Superior temporal gyrus (tissue), 1 donor: ENCODE measurements at regions not wholly inside any gene's neighbourhood (a gene's known extent, or its start where the extent isn't known, plus 50 kb on each side); places are given as distances from the start of the nearest gene placed in this dataset.
"Not testable (repeated sequence)": the region's sequence is repeated elsewhere in the genome, so short reads cannot be mapped to it uniquely, and the experiment has no call there.

ENCODE experiments used
- DNase-seq: peaks from one replicate; pipeline ENCODE4 v3.0.0-alpha.2; 2016; ENCODE audit errors: extremely low spot score

DNA sequence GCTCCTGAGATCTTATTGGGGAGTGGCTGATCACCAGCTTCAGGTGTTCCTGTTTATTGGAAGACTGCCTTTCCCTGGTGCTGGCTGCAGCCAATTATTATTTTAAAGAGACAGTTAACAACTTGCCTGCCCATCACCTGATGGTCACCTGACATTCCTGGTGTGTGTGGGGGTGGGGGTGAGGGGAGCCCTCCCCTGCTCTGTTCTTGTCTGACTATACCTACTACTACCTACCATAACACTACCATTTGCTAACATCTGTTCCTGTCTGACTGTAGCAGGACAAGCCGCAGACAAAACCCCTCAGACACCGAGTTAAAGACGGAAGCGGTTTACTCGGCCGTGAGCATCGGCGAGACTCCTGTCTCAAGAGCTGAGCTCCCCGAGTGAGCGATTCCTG, 54.9 kb upstream of the NBPF3 start:
- no peak for DNase-seq

DNA sequence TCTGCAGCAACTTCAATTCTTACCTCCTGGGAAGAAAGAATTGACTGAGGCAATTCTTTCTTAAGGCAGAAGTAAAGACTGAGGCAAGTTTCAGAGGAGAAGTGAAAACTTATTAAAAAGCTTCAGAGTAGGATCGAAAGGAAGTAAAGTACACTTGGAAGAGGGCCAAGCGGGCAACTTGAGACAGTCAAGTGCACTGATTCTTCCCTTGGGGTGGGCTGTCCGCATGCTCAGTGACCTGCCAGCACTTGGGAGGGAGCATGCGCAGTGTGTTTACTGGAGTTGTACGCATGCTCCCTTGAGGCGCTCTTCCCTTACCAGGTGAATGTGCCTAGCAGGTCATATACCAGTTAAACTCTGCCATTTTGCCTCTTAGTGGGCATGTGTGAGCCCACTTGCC, 55.3 kb upstream of the NBPF3 start:
- no peak for DNase-seq

DNA sequence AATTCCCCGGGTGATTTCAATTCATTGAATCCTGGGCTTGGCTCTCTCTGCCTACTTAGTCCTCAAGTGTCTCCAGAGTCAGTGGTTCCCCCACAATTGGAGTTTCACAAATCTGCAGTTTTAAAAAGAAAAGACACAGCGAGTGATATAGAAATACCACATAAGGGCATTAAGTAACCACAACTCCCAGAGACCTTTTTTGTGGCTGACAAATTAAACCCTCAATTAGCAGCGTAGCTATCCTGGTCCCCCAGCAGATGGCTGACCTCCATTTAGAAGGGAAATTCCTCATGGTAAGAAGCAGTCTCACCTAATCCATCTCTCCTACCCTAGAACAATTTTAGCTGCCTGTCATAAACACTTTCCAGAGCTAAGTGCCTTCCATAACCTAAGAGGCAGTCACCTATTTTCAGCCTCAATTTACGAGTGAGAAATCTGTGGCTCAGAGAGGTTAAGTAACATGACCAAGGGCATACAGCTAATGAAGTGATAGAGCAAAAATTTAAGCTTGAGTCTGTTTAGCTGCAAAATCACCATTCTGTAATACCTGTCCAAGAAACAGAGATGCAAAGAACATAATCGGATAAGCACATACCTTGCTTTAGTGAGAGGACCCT, 56.0 kb upstream of the NBPF3 start:
- DNase-seq, result no peak

DNA sequence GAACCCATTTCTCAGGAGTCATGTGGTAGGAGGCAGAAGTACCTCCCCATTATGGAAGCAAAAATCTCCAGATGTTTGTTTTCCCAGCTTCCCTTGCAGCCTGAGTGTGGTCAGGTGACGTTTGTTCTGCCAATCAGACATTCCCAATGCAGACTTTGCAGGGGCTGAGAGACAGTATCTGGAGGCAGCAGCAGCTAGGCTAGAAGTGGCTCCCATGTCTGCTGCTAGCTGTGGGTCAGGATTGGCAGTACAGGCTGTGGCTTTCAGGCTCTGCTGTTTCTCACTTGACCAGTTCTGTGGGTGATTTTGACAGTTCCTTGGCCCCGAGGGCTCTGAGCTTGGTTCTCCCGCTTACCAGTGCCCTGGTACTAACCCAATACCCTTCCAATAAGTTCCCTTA, 58.6 kb upstream of the NBPF3 start:
- no peak for DNase-seq

DNA sequence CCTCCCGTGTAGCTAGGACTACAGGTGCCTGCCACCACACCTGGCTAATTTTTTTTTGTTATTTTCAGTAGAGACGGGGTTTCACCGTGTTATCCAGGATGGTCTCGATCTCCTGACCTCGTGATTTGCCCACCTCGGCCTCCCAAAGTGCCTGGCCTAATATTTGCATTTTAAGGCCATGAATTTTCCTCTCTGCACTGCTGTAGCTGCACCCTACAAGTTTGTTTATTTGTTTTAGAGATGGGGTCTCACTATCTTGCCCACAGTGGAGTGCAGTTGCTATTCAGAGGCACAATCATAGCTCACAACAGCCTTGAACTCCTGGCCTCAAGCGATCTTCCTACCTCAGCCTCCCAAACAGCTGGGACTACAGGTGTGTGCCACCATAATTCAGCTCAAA, 59.8 kb upstream of the NBPF3 start:
- DNase-seq, result not testable (repeated sequence)

DNA sequence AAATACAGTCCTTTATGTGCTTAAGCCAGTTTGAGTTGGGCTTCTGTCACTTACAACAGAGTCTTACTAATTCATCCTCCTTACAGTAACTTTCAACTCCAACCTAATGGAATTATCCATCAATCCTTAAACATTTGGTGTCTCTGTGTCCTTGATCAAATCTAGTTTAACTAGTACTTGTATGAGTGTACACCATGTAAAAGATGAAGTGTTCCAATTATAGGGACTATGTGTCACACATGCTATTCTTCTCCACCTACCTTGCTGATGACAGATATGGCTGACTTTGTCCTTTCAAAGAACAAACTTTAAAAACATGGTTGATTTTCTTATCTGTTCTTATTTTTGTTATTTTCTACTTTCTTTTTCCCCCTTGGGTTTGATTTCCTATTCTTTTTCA, 60.4 kb upstream of the NBPF3 start:
- DNase-seq, result no peak

DNA sequence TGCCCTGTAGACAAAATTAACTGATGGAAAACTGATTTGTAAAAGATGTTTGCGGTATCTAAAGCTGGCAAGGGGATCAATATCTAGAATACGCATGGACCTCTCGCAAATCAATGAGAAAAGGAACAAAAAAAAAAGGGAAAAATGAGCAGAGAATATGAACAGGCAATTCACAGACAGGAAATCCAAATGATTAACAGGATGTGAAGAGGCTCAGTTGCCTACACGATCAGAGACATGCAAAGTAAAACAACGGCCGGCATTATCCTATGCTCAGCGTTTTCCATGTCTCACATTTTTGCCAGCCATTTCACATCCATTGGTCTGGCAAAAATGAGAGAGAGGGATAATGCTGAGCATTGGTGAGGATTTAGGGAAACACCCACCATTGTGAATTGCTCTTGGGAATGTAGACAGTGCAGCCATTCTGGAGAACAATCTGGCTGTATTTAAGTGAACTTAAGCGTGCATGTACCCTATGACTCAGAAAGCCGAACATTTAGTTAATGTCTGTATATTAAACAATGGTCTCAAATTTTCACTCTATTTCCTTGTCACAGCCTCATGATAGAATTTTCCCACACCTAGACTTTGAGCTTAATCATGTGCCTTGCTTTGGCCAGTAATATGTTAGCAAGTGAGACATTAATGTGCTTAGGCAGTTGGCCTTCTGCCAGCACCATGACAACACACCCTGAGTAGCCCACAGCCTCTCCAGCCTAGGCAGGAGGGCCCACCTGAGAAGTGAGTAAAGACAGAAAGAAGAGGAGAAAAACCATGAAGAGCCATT, 61.0 kb upstream of the NBPF3 start:
- no peak for DNase-seq

DNA sequence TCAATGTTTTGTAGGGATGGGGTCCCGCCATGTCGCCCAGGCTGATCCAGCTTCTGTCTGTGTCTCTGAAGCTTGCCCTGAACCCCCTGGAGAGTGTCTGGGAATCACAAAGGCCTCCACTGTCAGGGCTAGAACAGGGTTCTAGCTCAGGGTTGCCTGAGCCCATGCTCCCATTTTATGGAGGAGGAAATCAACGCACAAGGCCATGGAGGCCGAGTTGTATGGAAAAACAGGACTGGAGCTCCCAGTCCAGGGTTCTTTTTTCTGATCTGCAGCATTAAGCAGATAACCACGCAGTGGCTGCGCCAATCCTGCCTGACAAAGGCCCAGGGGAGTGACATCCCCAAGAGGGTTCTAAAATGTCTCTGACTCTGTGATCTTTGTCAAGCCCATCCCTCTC, 67.6 kb upstream of the NBPF3 start:
- DNase-seq, result no peak

DNA sequence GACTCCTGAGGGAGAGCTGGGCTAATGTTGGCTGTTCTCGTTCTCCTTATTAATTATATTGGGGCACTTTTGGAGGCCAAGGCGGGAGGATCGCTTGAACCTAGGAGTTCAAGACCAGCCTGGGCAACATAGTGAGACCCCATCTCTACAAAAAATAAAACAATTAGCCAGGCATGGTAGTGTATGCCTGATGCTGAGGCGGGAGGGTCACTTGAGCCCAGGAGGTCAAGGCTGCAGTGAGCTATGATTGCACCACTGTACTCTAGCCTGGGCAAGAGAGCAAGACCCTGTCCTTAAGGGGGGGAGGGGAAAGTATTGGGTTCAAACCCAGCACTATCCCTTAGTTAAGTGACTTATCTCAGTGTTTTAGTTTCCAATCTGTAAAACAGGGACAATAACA, 70.0 kb upstream of the NBPF3 start:
- no peak for DNase-seq

DNA sequence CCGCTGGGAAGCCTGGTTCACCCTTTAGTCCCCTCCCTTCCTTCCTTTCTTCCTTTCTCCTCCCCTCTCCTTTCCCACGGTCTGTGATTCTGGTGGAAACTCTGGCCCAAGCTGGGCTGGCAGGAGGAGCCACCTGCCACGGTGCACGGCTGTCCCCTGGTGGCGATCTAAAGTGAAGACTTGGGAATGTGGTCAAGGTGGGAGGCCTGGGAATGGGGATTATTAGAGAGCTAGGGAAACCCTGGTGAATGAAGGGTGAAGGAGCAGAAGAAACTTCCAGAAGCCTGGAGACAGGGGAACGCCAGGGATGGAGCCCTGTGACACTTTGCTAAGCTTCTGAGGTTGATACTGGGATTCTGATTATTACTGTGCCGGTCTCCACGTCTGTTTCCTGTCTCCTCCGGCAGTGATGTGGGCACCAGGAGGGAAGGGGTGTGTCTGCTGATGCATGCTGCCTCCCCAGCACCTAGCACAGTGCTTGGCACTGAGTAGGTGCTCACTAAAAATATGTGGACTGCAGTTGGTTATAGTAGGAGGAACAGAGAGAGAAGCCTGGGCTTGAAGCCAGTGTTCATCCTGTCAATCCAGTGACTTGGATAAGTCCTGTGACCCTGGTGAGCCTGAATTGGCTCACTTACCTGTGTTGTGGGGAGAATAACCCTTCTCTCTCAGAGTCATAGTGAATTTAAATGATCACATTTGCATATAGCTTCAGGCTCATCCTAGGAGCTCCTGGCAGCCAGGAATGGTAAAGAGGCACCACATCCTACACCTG, 71.2 kb upstream of the NBPF3 start:
- DNase-seq, result peak; percentile 90

DNA sequence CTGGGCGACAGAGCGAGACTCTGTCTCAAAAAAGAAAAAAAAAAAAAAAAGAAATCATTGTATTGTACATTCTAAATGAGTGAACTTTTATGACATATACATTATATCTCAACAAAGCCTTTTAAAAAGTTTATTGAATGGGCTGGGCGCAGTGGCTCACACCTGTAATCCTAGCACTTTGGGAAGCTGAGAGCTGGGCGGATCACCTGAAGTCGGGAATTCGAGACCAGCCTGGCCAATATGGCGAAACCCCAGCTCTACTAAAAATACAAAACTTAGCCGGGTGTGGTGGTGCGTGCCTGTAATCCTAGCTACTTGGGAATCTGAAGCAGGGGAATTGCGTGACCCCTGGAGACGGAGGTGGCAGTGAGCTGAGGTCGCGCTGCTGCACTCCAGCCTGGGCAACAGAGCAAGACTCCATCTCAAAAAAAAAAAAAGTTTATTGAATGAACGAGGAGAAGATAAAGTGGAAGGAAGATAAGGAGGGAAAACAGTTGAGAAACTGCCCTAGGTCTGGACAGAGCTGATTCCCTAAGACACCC, 71.9 kb upstream of the NBPF3 start:
- DNase-seq, result not testable (repeated sequence)

DNA sequence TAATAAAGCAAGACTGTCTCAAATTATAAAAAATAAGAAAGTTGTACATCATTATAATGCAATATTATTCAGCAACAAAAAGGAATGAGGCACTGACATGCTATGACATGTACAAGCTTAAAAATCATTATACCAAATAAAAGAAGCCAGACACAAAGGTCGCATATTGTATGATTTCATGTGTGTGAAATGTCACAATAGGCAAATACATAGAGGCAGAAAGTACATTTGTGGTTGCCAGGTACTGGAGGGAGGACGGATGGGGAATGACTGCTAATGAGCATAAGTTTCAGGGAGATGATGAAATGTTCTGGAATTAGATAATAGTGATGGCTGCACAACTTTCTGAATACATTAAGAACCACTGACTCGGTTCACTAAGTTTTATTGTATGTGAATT, 73.6 kb upstream of the NBPF3 start:
- no peak for DNase-seq

DNA sequence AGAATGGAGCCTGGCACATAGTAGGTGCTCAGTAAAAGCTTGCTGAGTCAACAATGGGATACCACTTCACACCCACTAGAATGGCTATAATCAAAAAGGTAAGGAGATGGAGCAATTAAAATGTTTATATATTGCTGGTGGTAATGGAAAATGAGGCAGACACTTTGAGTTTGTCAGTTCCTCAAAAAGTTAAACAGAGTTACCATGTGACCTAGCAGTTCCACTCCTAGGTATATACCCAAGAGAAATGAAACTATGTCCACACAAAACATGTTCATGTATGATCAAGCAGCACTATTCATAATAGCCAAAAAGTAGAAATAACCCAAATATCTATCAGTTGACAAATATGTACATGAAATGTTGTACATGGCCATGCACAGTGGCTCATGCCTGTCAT, 74.8 kb upstream of the ECE1 start:
- DNase-seq, result no peak

DNA sequence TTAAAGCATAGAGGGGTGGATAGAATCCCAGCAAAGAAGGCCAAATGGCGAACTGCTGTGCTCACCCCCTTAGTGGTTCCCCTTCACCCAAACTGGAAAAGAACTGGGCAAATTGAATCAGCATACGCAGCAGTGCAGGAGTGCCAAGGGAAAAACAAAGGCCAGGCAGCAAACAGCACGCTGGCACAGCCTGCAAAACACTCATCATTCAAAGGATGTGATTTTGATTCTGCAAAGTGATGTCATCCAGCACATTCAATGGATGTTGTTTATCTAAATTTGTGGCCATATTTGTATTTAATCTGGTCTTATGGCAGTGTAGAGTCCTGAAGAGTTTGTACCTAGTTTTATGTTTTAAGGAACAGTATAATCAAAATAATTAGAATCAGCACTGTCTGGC, 71.8 kb upstream of the ECE1 start:
- peak; percentile 81 for DNase-seq

DNA sequence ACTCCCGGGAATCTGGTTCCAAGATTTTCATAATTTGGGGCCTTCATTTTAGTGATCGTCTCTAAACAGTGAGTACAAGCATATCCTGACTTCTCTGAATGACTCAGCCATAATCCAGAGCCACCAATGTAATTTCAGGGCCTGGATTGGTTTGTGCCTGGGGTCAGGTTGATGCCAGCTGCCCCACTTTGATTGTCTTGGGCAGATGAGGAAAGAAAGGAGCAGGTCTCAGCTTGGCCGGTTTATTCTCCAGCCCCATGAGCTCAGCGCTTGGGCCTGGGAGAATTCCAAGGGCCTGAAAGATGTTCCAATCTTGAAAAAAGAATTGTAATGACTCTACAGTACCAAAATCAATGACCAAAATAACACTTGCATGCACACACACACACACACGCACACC, 71.2 kb upstream of the ECE1 start:
- peak; percentile 51 for DNase-seq

DNA sequence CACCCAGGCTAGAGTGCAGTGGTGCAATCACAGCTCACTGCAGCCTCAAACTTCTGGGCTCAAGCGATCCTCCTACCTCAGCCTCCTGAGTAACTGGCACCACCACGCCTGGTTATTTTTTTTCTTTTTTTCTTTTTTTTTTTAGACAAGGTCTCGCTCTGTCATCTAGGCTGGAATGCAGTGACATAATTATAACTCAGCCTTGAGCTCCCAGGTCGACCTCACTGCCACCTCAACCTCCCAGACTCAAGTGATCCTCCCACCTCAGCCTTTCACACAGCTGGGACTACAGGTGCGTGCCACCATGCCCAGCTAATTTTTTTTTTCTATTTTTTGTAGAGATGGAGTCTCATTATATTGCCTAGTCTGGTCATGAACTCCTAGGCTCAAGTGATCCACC, 66.9 kb upstream of the ECE1 start:
- DNase-seq, result no peak

DNA sequence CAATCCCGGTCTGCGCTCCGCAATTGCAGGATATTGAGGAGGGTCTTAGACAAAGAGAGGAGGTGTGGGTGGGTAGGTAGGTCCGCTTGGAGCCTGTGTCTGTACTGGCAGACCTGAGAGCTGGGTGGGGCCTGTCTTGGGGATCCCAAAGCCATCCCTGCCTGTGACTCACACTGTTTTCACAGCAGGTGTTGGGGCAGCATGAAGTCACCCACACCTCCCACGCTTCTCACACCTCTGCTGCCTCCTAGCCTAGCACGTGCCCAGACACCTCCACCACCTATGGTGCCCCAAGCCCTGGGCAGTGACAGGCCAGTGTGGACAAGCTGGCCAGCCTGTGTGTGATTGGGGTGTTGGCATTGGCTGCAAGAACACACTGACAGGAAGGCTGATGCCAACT, 65.7 kb upstream of the ECE1 start:
- DNase-seq, result no peak

DNA sequence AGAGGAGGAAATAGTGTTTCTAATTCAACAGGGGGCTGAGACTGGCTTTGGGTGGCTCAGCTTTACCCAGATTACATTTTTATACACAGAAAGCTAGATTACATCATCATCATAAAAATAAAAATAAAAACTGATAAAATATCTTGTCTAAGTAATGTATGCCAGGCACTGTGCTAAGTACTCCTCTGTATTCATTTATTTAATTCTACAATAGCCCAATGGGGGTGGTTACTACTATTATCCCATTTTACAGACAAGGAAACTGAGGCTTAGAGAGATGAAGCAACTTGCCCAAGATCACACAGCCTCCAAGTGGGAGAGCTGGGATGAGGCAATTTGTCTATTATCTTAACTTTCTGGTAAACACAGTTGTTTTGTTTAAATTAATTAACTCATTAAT, 62.3 kb upstream of the ECE1 start:
- no peak for DNase-seq

DNA sequence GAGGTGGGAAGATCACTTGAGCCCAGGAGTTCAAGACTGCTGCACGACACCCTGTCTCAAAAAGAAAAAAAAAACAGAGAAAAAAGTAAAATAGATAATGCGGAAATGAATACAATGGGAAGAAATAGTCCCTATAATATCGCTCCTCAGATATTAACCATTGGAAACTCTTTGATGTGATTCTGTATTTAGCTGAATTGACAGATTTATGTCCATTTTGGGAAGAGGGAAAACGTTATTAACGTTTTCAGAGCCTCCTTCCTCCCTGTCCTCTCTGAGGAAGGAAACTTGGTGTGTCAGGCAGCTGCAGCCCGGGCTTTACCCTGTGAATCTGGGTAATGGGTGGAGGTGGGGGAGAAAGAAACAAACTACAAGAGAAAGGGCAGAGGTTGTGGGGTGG, 61.6 kb upstream of the ECE1 start:
- DNase-seq, result no peak

DNA sequence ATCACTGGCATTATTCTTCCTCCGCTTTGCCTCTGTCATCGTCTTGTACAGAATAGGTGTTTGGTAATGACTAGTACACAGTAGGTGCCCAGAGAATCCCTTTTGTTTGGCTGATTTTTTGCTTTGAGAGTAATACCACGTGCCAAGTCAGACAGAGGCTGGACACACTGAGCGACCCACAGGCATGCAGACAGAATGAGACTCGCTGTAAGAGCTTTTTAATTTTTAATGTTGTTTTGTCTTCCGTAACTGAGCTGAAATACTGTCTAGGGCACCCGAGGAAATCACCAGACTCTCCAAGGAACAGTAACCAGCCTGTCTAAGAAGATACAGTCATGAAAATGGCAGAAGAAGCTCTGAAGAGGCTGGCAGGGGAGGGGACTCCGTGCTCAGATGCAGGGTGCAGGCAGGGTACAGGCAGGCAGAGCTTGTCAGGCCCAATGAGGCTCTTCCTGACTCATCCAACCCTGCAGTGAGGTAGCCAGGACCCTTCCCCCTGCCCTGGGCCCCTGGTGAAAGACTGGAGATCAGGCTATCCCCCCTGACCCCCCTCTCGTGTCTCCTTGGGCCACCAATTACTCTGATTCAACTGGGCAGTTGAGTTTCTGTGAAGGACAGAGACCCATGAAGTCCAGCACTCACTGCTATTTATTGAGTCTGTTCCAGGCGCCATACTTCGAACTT, 60.1 kb upstream of the ECE1 start:
- no peak for DNase-seq

DNA sequence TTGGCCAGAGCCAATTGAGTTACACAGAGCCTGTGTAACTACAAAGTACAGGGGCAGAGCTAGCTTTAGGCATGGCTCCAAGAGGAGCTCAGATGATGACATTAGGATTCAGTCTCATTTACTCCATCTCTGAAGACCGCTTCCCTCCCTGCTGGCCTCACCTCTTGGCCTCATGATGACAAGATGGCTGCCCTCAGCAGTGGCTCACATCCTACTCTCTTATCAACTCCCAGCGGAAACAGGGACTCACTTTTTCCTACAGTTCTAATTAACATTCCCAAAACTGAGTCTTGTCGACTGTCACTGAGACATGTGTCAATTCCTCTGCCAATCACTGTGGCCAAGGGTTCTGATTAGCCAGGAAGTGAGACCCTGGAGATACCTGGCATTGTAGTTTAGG, 59.4 kb upstream of the ECE1 start:
- no peak for DNase-seq

DNA sequence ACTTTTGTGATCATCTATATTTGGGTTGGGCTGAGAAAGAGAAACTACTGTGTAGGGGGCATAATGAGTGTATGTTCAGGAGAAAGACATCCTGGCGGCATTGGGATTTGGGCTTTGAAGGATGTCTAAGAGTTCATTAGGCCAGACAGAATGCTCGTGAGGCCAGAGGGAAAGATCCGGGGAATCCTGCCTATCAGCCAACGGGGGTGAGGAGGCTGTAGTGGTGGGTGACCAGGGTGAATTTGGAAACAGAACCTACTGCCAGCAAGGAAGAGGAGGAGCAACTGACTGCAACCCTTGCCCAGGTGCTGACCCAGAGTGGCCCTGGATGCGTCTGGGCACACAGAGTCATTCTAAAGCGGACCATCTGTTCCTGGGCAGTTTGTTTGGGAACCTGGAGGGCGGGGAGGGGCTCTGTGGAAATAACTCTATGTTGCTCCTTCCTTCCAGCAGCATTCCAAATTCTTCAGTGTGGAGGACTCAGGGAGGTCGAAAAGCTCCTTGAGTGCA, 56.9 kb upstream of the ECE1 start:
- no peak for DNase-seq
